ENCODE measurements at regions not wholly inside any gene's neighbourhood (a gene's known extent, or its start where the extent isn't known, plus 50 kb on each side); places are given as distances from the start of the nearest gene placed in this dataset.

GRCh38 chr3:168241156-168241555, 145.4 kb upstream of the GOLIM4 start:
- no peaks in the 10 kb centered on the region for H3K36me3 Mint-ChIP-seq (ENCODE audit: insufficient read depth)
- peaks cover 4% of the 10 kb centered on the region for H3K9me3 Mint-ChIP-seq (ENCODE audit: low read depth)
- TF ChIP-seq, protein P1, sequence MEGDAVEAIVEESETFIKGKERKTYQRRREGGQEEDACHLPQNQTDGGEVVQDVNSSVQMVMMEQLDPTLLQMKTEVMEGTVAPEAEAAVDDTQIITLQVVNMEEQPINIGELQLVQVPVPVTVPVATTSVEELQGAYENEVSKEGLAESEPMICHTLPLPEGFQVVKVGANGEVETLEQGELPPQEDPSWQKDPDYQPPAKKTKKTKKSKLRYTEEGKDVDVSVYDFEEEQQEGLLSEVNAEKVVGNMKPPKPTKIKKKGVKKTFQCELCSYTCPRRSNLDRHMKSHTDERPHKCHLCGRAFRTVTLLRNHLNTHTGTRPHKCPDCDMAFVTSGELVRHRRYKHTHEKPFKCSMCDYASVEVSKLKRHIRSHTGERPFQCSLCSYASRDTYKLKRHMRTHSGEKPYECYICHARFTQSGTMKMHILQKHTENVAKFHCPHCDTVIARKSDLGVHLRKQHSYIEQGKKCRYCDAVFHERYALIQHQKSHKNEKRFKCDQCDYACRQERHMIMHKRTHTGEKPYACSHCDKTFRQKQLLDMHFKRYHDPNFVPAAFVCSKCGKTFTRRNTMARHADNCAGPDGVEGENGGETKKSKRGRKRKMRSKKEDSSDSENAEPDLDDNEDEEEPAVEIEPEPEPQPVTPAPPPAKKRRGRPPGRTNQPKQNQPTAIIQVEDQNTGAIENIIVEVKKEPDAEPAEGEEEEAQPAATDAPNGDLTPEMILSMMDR (IDR thresholded peaks at IDR 0.05; ENCODE audit: unreplicated experiment): no peak
- H3K27ac Mint-ChIP-seq: no peak overlapping the region
- H3K4me3 Mint-ChIP-seq (ENCODE audit: low read depth): no peak overlapping the region
- no peak for DNase-seq (ENCODE audit: low spot score, unreplicated experiment)
- peaks cover 22% of the 10 kb centered on the region for H3K27me3 Mint-ChIP-seq
- no peaks in the 10 kb centered on the region for H3K4me1 Mint-ChIP-seq (ENCODE audit: low read depth)

DNA sequence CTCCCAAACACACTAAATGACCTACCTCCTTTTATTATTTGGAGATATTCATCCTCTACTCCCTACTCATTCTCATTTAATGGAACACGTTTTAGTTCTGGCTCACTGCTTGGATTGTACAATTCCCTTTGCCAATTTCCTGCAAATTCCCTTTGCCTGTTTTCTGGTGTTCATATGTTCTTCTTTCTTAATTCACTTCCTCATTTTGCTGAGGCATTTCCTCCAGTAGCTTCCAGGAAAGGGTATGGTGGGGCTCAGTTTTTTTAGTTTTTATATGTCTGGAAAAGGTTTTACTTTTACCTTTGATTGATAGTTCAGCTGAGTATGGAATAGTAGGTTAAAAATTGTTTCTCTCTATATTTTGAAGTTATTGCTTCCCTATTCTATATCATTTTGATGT, 143.6 kb upstream of the GOLIM4 start:
- H3K4me1 Mint-ChIP-seq (ENCODE audit: low read depth): no peaks in the 10 kb centered on the region
- peaks cover 4% of the 10 kb centered on the region for H3K9me3 Mint-ChIP-seq (ENCODE audit: low read depth)
- no peaks in the 10 kb centered on the region for H3K36me3 Mint-ChIP-seq (ENCODE audit: insufficient read depth)
- no peak overlapping the region for H3K27ac Mint-ChIP-seq
- TF ChIP-seq, protein P1 (IDR thresholded peaks at IDR 0.05; ENCODE audit: unreplicated experiment): no peak
- no peak for DNase-seq (ENCODE audit: low spot score, unreplicated experiment)
- H3K27me3 Mint-ChIP-seq: peaks cover 17% of the 10 kb centered on the region
- H3K4me3 Mint-ChIP-seq (ENCODE audit: low read depth): no peak overlapping the region

DNA sequence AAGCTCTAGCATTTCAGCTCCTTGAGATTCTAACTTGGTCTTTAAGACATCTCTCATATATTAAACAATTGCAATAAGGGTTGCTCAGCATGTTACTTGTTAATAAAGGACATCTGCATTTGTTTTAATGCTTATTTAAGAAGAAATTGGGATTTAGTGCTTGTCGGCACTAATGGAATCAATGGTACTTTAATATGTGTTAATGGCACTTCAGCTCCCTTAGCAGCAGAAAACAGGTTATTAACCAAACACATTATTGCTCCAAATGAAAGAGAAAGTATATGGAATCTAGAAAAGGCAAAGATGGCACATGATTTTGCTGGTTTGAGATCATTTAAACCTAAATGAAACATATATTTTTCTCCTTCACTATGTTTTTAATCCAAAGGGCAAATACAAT, 137.3 kb upstream of the GOLIM4 start:
- TF ChIP-seq, protein P1 (IDR thresholded peaks at IDR 0.05; ENCODE audit: unreplicated experiment): no peak
- H3K36me3 Mint-ChIP-seq (ENCODE audit: insufficient read depth): no peaks in the 10 kb centered on the region
- H3K27me3 Mint-ChIP-seq: no peaks in the 10 kb centered on the region
- H3K4me1 Mint-ChIP-seq (ENCODE audit: low read depth): peaks cover 5% of the 10 kb centered on the region
- no peak overlapping the region for H3K4me3 Mint-ChIP-seq (ENCODE audit: low read depth)
- no peak overlapping the region for H3K27ac Mint-ChIP-seq
- DNase-seq (ENCODE audit: low spot score, unreplicated experiment): no peak
- H3K9me3 Mint-ChIP-seq (ENCODE audit: low read depth): peaks cover 5% of the 10 kb centered on the region

- no peak overlapping the region for H3K4me3 Mint-ChIP-seq (ENCODE audit: low read depth)
- H3K27me3 Mint-ChIP-seq: peaks cover 4% of the 10 kb centered on the region
- H3K9me3 Mint-ChIP-seq (ENCODE audit: low read depth): no peaks in the 10 kb centered on the region
- H3K36me3 Mint-ChIP-seq (ENCODE audit: insufficient read depth): no peaks in the 10 kb centered on the region
- DNase-seq (ENCODE audit: low spot score, unreplicated experiment): no peak
- H3K4me1 Mint-ChIP-seq (ENCODE audit: low read depth): no peaks in the 10 kb centered on the region
- TF ChIP-seq, protein P1 (IDR thresholded peaks at IDR 0.05; ENCODE audit: unreplicated experiment): no peak
- H3K27ac Mint-ChIP-seq: no peak overlapping the region
Observed at GRCh38 chr3:168223085-168223484, 127.4 kb upstream of the GOLIM4 start.

DNA sequence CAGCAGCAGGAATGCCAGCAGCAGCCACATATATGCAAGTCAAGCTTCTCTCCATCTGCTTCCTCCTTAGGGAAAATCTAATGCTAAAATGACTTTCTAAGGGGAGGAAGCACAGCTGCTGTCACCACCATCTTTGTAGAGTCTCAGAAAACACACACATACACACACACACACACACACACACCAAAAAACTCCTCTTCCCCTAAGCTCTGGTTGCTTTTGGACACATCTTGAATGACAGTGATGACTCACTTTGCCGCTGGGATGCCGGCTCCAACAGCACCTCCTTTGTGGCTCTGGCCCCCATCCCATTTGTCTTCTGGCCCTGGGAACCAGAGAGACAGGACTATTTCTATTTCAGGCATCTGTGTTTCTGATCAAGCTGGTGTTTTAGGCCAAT, 124.8 kb upstream of the GOLIM4 start:
- H3K4me3 Mint-ChIP-seq (ENCODE audit: low read depth): no peak overlapping the region
- no peaks in the 10 kb centered on the region for H3K9me3 Mint-ChIP-seq (ENCODE audit: low read depth)
- no peaks in the 10 kb centered on the region for H3K4me1 Mint-ChIP-seq (ENCODE audit: low read depth)
- H3K27ac Mint-ChIP-seq: no peak overlapping the region
- no peaks in the 10 kb centered on the region for H3K36me3 Mint-ChIP-seq (ENCODE audit: insufficient read depth)
- H3K27me3 Mint-ChIP-seq: peaks cover 4% of the 10 kb centered on the region
- TF ChIP-seq, protein P1 (IDR thresholded peaks at IDR 0.05; ENCODE audit: unreplicated experiment): no peak
- no peak for DNase-seq (ENCODE audit: low spot score, unreplicated experiment)

Measured in progenitor cell of endocrine pancreas (in vitro differentiated cells).